Right lobe of liver (tissue), 4 donors: ENCODE measurements at regions not wholly inside any gene's neighbourhood (a gene's known extent, or its start where the extent isn't known, plus 50 kb on each side); places are given as distances from the start of the nearest gene placed in this dataset.

Experiments
- POLR2A ChIP-seq: fragments of 450-650 bp; IDR thresholded peaks from one replicate; pipeline ENCODE4 v1.6.1; 2017; ENCODE audit warnings: antibody characterized with exemption, mild to moderate bottlenecking
- TF ChIP-seq, protein P1 (sequence below), 4 donors: fragments of 200-600 bp in 3 of 4; fragments of 450-650 bp in 1 of 4; IDR thresholded peaks; one replicate each; pipeline versions ENCODE4 v1.5.1 to v1.8.0; 2016 to 2022; ENCODE audit warnings: antibody characterized with exemption in 4 of 4, mild to moderate bottlenecking in 2 of 4
- donor health status: DM: no; HTN: no; CAD: no.
- donor health status: DM: no; HTN: no; CAD: no.
- donor health status: DM: no; HTN: yes; CAD: no.

- TF ChIP-seq, protein P1, sequence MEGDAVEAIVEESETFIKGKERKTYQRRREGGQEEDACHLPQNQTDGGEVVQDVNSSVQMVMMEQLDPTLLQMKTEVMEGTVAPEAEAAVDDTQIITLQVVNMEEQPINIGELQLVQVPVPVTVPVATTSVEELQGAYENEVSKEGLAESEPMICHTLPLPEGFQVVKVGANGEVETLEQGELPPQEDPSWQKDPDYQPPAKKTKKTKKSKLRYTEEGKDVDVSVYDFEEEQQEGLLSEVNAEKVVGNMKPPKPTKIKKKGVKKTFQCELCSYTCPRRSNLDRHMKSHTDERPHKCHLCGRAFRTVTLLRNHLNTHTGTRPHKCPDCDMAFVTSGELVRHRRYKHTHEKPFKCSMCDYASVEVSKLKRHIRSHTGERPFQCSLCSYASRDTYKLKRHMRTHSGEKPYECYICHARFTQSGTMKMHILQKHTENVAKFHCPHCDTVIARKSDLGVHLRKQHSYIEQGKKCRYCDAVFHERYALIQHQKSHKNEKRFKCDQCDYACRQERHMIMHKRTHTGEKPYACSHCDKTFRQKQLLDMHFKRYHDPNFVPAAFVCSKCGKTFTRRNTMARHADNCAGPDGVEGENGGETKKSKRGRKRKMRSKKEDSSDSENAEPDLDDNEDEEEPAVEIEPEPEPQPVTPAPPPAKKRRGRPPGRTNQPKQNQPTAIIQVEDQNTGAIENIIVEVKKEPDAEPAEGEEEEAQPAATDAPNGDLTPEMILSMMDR (IDR thresholded peaks at IDR 0.05), result no peak
- no peak for TF ChIP-seq POLR2A
Measured at GRCh38 chr16:18041864-18042834, 294.4 kb downstream of the NPIPA8 start.
